Parathyroid adenoma (tissue), 2 donors: ENCODE measurements at regions not wholly inside any gene's neighbourhood (a gene's known extent, or its start where the extent isn't known, plus 50 kb on each side); places are given as distances from the start of the nearest gene placed in this dataset.

Experiments used
- H2AFZ ChIP-seq: fragments of 300-600 bp; sonication (generic); one replicate; pipeline ENCODE4 v1.7.0; 2017; ENCODE audit warnings: antibody characterized with exemption, mild to moderate bottlenecking
- H3K27ac ChIP-seq: fragments of 300-600 bp; sonication (generic); one replicate; pipeline ENCODE4 v1.7.0; 2017
- H3K27me3 ChIP-seq: fragments of 300-600 bp; sonication (generic); one replicate; pipeline ENCODE4 v1.7.0; 2017; ENCODE audit warnings: low read length; ENCODE audit not compliant: control insufficient read depth, insufficient read depth
- H3K36me3 ChIP-seq: fragments of 300-600 bp; sonication (generic); one replicate; pipeline ENCODE4 v1.7.0; 2017; ENCODE audit warnings: low read length; ENCODE audit not compliant: control insufficient read depth, insufficient read depth
- H3K4me1 ChIP-seq: fragments of 300-600 bp; sonication (generic); one replicate; pipeline ENCODE4 v1.7.0; 2017; ENCODE audit warnings: control low read depth
- H3K4me2 ChIP-seq: fragments of 300-600 bp; sonication (generic); one replicate; pipeline ENCODE4 v1.7.0; 2017; ENCODE audit warnings: low read length
- H3K4me3 ChIP-seq: fragments of 300-600 bp; sonication (generic); one replicate; pipeline ENCODE4 v1.7.0; 2017; ENCODE audit warnings: low read depth, low read length
- H3K79me2 ChIP-seq: fragments of 300-600 bp; sonication (generic); one replicate; pipeline ENCODE4 v1.7.0; 2017; ENCODE audit warnings: control low read depth
- H3K9ac ChIP-seq: fragments of 300-600 bp; sonication (generic); one replicate; pipeline ENCODE4 v1.7.0; 2017; ENCODE audit warnings: mild to moderate bottlenecking
- H3K9me3 ChIP-seq: fragments of 300-600 bp; sonication (generic); one replicate; pipeline ENCODE4 v1.7.0; 2017; ENCODE audit warnings: low read length; ENCODE audit not compliant: control insufficient read depth
- CTCF ChIP-seq: fragments of 300-600 bp; sonication (generic); IDR thresholded peaks from one replicate; pipeline ENCODE4 v1.7.0; 2017; ENCODE audit warnings: antibody characterized with exemption, mild to moderate bottlenecking
- donor health status: primary hyperparathyroidism.

DNA sequence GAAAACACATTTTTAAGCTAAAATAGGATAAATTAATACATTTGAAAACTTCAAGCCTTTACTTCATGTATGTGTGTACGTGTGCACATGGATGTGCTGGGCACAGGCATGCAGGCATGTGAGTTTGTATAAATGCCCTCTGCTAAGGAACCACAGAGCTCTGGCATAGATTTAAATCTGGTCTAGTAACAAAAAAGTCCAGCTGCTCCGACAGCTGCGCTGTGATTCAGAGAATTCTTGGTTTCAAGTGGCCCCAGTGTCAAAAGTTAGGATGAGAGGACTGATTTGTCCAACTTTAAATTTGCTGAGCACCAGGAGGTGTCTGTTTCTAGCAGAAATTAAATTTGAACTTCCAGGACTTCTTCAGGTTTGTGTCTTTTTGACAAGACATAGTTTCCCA lies 203.7 kb upstream of the TUT7 start:
- H3K27ac ChIP-seq: no peak overlapping the region
- no peak overlapping the region for H3K4me2 ChIP-seq
- no peaks in the 10 kb centered on the region for H3K4me1 ChIP-seq
- no peaks in the 10 kb centered on the region for H3K9me3 ChIP-seq
- TF ChIP-seq CTCF: no peak
- no peaks in the 10 kb centered on the region for H3K79me2 ChIP-seq
- no peaks in the 10 kb centered on the region for H3K36me3 ChIP-seq
- H3K9ac ChIP-seq: no peak overlapping the region
- H2AFZ ChIP-seq: no peak overlapping the region
- H3K4me3 ChIP-seq: no peak overlapping the region
- H3K27me3 ChIP-seq: no peaks in the 10 kb centered on the region

GRCh38 chr9:86557063-86557766 lies 203.0 kb upstream of the TUT7 start:
- Histone ChIP-seq H3K36me3 (no peaks in the 10 kb centered on the region), H3K4me3 (no peak overlapping the region), H3K4me1 (no peaks in the 10 kb centered on the region), H3K27ac (no peak overlapping the region), H2AFZ (no peak overlapping the region), H3K27me3 (no peaks in the 10 kb centered on the region), H3K9ac (no peak overlapping the region), H3K79me2 (no peaks in the 10 kb centered on the region), H3K9me3 (no peaks in the 10 kb centered on the region), H3K4me2 (no peak overlapping the region)
- no peak for TF ChIP-seq CTCF

GRCh38 chr9:86555661-86556060 lies 201.5 kb upstream of the TUT7 start:
- H2AFZ ChIP-seq: no peak overlapping the region
- no peak for TF ChIP-seq CTCF
- no peak overlapping the region for H3K9ac ChIP-seq
- no peak overlapping the region for H3K27ac ChIP-seq
- no peaks in the 10 kb centered on the region for H3K4me1 ChIP-seq
- H3K4me2 ChIP-seq: no peak overlapping the region
- H3K27me3 ChIP-seq: no peaks in the 10 kb centered on the region
- no peaks in the 10 kb centered on the region for H3K9me3 ChIP-seq
- H3K36me3 ChIP-seq: no peaks in the 10 kb centered on the region
- no peak overlapping the region for H3K4me3 ChIP-seq
- no peaks in the 10 kb centered on the region for H3K79me2 ChIP-seq

- H3K27me3 ChIP-seq: no peaks in the 10 kb centered on the region
- no peaks in the 10 kb centered on the region for H3K4me1 ChIP-seq
- no peak overlapping the region for H3K27ac ChIP-seq
- TF ChIP-seq CTCF: no peak
- no peak overlapping the region for H3K9ac ChIP-seq
- no peak overlapping the region for H2AFZ ChIP-seq
- no peaks in the 10 kb centered on the region for H3K9me3 ChIP-seq
- no peaks in the 10 kb centered on the region for H3K79me2 ChIP-seq
- no peaks in the 10 kb centered on the region for H3K36me3 ChIP-seq
- H3K4me2 ChIP-seq: no peak overlapping the region
- no peak overlapping the region for H3K4me3 ChIP-seq
Observed at GRCh38 chr9:86550401-86550800, 196.2 kb upstream of the TUT7 start.

GRCh38 chr9:86549920-86550319 lies 195.7 kb upstream of the TUT7 start:
- no peaks in the 10 kb centered on the region for H3K79me2 ChIP-seq
- no peaks in the 10 kb centered on the region for H3K27me3 ChIP-seq
- no peaks in the 10 kb centered on the region for H3K9me3 ChIP-seq
- H3K9ac ChIP-seq: no peak overlapping the region
- H3K27ac ChIP-seq: no peak overlapping the region
- no peaks in the 10 kb centered on the region for H3K4me1 ChIP-seq
- H3K4me3 ChIP-seq: no peak overlapping the region
- TF ChIP-seq CTCF: no peak
- H3K4me2 ChIP-seq: no peak overlapping the region
- H2AFZ ChIP-seq: no peak overlapping the region
- no peaks in the 10 kb centered on the region for H3K36me3 ChIP-seq
